Psoas muscle (tissue), 7 donors: ENCODE measurements at regions not wholly inside any gene's neighbourhood (a gene's known extent, or its start where the extent isn't known, plus 50 kb on each side); places are given as distances from the start of the nearest gene placed in this dataset.
A peak's percentile ranks its signal among the peaks of the same experiment; 100 is the strongest.
"Not testable (repeated sequence)": the region's sequence is repeated elsewhere in the genome, so short reads cannot be mapped to it uniquely, and the experiment has no call there.

ENCODE experiments used
- ATAC-seq, 4 donors: fragments of 200-7000 bp; cut with Tn5 transposase; one replicate each; pipeline ENCODE4 v1.9.1; 2020; ENCODE audit warnings: moderate library complexity in 3 of 4, mild to moderate bottlenecking in 2 of 4
- DNase-seq, 2 donors: peaks; one replicate each; pipeline ENCODE4 v3.0.0-alpha.2; 2020
- H3K27ac ChIP-seq: fragments of 200-600 bp; one replicate; pipeline ENCODE4 v1.8.0; 2022
- H3K27me3 ChIP-seq, 3 donors: fragments of 200-600 bp in 1 of 3; one replicate each; pipeline versions ENCODE4 v1.6.1 to v1.8.0; 2013 to 2022; ENCODE audit warnings: low read length in 2 of 3, mild to moderate bottlenecking in 2 of 3, moderate library complexity in 1 of 3; ENCODE audit not compliant: insufficient read depth in 3 of 3
- H3K36me3 ChIP-seq, 2 donors: fragments of 200-600 bp in 1 of 2; one replicate each; pipeline versions ENCODE4 v1.6.1 to v1.8.0; 2013 to 2022; ENCODE audit warnings: low read depth in 1 of 2, mild to moderate bottlenecking in 1 of 2, moderate library complexity in 1 of 2; ENCODE audit not compliant: insufficient read depth in 1 of 2
- H3K4me1 ChIP-seq: fragments of 200-600 bp; one replicate; pipeline ENCODE4 v1.8.0; 2022
- H3K4me3 ChIP-seq: fragments of 200-600 bp; one replicate; pipeline ENCODE4 v1.8.0; 2022; ENCODE audit warnings: mild to moderate bottlenecking
- H3K9me3 ChIP-seq: fragments of 200-600 bp; one replicate; pipeline ENCODE4 v1.8.0; 2022
- WGBS, 3 donors: extraction: QIAGEN DNeasy Blood & Tissue Kit; methylation state at CpG; one replicate each; pipeline versions ENCODE4 v1.1.6 to v1.1.7; 2013; 5-methylcytosine and 5-hydroxymethylcytosine counted together
- intact Hi-C, 2 donors: fragments of 100-400 bp; cut with DNase I; formaldehyde crosslinking; loops; one replicate each; pipeline versions ENCODE4 v1.11.0 to v1.14.2; 2022
- TF ChIP-seq, protein P1 (sequence below): fragments of 200-600 bp; IDR thresholded peaks from one replicate; pipeline ENCODE4 v1.8.0; 2022; ENCODE audit warnings: antibody characterized with exemption
- donor health status: healthy with polysubstance abuse.
- donor health status: DM: no; HTN: no; CAD: no; lungs with moderate emphysema.
- donor health status: Bipolar disorder and iron deficiency.
- donor health status: healthy.
- donor health status: DM: yes; HTN: yes; CAD: no.
- donor health status: DM: no; HTN: no; CAD: no.
- donor health status: DM: yes; HTN: yes; CAD: no.

DNA sequence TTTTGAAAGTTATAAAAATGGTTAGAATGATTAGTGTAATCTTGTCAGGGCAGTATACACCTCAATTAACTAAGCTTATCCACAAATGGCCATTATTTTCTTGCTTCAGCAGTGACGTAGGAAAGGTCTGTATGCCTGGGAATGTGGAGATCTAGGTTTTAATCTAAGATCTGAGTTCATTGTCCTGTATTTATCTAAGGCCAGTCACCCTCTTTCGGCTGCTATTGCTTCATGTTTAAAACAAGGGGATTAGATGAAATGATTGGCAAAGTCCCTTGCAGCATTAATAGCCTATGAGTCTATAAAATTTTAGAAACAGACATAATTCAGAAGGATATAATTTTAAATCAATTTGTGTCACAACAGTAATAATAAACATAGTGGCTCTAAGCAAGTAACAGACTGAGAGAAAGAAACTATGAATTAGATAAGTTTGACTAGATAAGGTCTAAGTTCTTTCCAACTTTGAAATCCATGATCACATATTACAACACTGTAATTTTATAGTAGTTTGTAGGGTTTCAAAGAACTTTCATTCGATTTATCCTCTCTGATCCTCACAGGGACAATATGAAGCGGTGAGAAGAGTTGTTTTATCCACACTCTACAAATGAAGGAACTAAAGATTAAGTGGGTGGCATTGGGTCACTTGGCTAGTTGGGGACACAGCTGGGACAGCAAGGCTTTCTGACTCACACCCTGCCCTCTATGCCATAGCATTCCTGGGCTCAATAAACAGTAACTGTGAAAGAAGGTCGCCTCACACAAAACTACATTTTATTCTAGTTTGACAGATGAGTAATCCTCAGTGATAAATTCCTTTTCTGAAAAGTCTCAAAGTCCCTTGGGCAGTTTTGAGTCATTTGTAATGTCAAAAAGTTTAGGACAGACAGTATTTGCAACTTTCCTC lies 60.6 kb upstream of the RDX start:
- DNase-seq (no peak), ATAC-seq (no peak)
- H3K27ac ChIP-seq, result no peak overlapping the region
- no peaks in the 10 kb centered on the region for H3K9me3 ChIP-seq
- no peak overlapping the region for H3K4me3 ChIP-seq
- no peaks in the 10 kb centered on the region for H3K4me1 ChIP-seq
- H3K36me3 ChIP-seq, result no peaks in the 10 kb centered on the region
- intact Hi-C loops, result no loop called here
- WGBS, 3 donors, result 53 to 64% (median 53%) methylated on average over 5 of the region's 5 CpGs
- TF ChIP-seq, protein P1, sequence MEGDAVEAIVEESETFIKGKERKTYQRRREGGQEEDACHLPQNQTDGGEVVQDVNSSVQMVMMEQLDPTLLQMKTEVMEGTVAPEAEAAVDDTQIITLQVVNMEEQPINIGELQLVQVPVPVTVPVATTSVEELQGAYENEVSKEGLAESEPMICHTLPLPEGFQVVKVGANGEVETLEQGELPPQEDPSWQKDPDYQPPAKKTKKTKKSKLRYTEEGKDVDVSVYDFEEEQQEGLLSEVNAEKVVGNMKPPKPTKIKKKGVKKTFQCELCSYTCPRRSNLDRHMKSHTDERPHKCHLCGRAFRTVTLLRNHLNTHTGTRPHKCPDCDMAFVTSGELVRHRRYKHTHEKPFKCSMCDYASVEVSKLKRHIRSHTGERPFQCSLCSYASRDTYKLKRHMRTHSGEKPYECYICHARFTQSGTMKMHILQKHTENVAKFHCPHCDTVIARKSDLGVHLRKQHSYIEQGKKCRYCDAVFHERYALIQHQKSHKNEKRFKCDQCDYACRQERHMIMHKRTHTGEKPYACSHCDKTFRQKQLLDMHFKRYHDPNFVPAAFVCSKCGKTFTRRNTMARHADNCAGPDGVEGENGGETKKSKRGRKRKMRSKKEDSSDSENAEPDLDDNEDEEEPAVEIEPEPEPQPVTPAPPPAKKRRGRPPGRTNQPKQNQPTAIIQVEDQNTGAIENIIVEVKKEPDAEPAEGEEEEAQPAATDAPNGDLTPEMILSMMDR, result no peak
- H3K27me3 ChIP-seq, result no peaks in the 10 kb centered on the region

DNA sequence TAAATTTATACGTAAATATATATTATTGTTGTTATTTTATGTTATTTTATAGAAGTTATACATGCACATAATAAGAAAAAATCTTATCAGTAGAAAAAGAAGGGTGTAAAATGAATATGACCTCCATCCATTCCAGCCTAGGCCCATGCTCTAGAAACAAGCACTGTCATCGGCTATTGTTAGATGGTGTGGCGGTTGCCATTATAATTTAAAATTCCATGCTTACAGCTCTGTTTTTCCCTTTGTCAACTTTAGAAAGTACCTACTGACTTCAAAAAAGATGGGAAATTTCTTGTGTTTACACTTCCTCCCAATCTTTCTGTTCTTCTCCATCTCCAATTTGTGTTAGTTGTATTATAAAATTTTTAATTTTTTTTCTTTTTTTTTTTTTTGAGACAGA lies 61.9 kb upstream of the RDX start:
- Histone ChIP-seq H3K9me3 (no peaks in the 10 kb centered on the region), H3K36me3 (no peaks in the 10 kb centered on the region), H3K4me1 (no peaks in the 10 kb centered on the region), H3K4me3 (no peak overlapping the region), H3K27me3 (no peaks in the 10 kb centered on the region), H3K27ac (no peak overlapping the region)
- intact Hi-C loops, result no loop called here
- 97 to 99% (median 97%) methylated on average over 3 of the region's 3 CpGs for WGBS, 3 donors
- TF ChIP-seq, protein P1, result no peak
- DNase-seq (no peak), ATAC-seq (no peak)

DNA sequence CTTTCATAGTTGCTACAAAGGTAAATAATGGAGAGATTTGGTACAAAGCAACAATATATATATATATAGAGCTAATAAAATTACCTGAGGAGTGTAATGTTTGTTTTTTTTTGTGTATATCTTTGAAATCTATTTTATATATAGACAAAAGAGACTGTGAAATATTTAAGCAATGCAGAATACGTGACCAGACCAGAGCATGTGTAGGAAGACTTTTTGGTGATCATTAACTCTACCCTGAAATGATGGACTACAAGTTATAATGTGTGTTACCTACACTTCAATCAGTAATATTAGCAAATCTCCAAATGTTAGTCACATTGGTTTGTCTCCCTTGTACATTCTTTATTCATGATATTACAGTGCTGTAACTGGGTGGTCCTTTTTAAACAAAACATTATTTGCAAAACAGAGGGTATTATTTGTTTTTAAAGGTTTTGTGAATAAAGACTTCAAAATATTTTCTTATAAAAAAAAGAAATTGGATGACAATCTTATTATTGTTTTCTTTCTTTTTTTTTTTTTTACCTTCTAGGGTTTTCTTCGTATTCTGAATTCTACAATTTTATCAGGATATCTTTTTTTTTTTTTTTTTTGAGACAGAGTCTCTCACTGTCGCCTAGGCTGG lies 64.5 kb upstream of the RDX start:
- H3K27ac ChIP-seq, intact Hi-C loops, DNase-seq, H3K27me3 ChIP-seq, H3K4me3 ChIP-seq, ATAC-seq, H3K4me1 ChIP-seq, H3K36me3 ChIP-seq, H3K9me3 ChIP-seq: not testable (repeated sequence)
- WGBS, 3 donors, result 89 to 93% (median 91%) methylated on average over 3 of the region's 3 CpGs

DNA sequence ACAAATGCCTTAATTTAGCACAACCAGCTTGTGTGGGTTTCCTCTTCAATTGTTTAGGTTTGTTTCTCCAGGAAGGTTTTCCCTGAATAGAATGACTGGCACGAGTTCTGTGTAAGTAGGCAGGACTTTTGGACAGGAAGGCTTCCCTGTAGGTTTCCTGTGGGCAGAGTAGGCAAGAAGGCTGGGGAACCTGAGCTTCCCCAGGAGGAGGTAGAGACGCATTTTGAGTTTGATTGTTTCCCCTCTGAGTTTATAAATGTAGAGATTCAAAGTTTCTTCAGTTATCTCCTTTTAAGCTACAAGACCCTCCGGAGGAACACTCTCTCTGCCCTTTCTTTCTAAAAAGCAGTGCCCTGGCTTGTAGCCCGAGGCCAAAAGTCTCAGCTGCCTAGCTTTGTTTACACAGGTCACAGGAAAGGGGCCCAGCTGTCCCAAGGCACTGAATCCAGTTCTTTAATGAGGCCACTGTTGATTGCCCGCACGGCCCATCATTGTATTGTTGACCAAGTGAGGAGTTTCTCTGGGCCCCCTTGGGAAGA lies 66.6 kb upstream of the RDX start:
- WGBS, 3 donors, result 16 to 24% (median 17%) methylated on average over 6 of the region's 6 CpGs
- DNase-seq (no peak), ATAC-seq (no peak)
- H3K4me1 ChIP-seq, result no peaks in the 10 kb centered on the region
- intact Hi-C loops, result no loop called here
- no peak overlapping the region for H3K27ac ChIP-seq
- no peaks in the 10 kb centered on the region for H3K36me3 ChIP-seq
- no peaks in the 10 kb centered on the region for H3K9me3 ChIP-seq
- TF ChIP-seq, protein P1, result no peak
- H3K4me3 ChIP-seq, result no peak overlapping the region
- no peaks in the 10 kb centered on the region for H3K27me3 ChIP-seq

DNA sequence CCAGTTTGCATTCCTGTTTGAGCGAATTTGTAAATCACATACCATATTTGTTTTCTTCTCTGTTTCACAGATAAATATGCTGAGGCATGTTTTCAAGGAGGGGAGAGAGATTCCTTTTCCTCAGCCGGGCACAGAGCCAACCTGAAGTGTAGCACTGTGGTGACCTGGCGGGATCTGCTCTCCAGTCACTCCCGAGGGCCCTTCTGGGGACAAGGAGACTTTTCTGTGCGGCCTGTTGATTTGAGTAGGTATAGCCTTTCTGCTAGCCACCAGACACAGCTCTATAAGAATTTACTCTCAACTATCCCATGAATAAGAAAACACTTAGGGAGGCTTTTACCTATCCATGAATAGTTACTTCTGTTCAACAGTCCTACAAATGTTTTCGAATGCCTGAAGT lies 63.5 kb upstream of the FDX1 start:
- 49 to 55% (median 53%) methylated on average over 6 of the region's 6 CpGs for WGBS, 3 donors
- DNase-seq (peak in 1 of 2 donors; percentile 53), ATAC-seq (peak in 1 of 4 donors; percentile 38)
- TF ChIP-seq, protein P1, result no peak
- no peak overlapping the region for H3K27ac ChIP-seq
- no peak overlapping the region for H3K4me3 ChIP-seq
- H3K4me1 ChIP-seq, result no peaks in the 10 kb centered on the region
- H3K27me3 ChIP-seq, result no peaks in the 10 kb centered on the region
- no peaks in the 10 kb centered on the region for H3K9me3 ChIP-seq
- H3K36me3 ChIP-seq, result no peaks in the 10 kb centered on the region
- intact Hi-C loops, result loop anchor here in 1 of 2 donors (5.0 kb wide), 3 partner anchors 54 to 419 kb away; no protein-coding TSS in a partner anchor
